Tibial nerve (tissue), 4 donors: ENCODE measurements at regions not wholly inside any gene's neighbourhood (a gene's known extent, or its start where the extent isn't known, plus 50 kb on each side); places are given as distances from the start of the nearest gene placed in this dataset.

ENCODE experiments used
- CTCF ChIP-seq, 5 experiments: fragments of 200-600 bp in 3 of 5; fragments of 450-650 bp in 2 of 5; sonication (generic) in 3 of 5; IDR thresholded peaks; one replicate each; pipeline ENCODE4 v1.5.1; 2016 to 2019; ENCODE audit warnings: antibody characterized with exemption in 5 of 5, mild to moderate bottlenecking in 3 of 5, moderate library complexity in 2 of 5
- EP300 ChIP-seq, 2 donors: sonication (generic); formaldehyde crosslinking; IDR thresholded peaks; one replicate each; pipeline ENCODE4 v1.6.1; 2017; ENCODE audit warnings: antibody characterized with exemption in 2 of 2, mild to moderate bottlenecking in 1 of 2
- POLR2A ChIP-seq, 2 donors: fragments of 450-650 bp; IDR thresholded peaks; one replicate each; pipeline ENCODE4 v1.6.1; 2017; ENCODE audit warnings: antibody characterized with exemption in 2 of 2, mild to moderate bottlenecking in 2 of 2, moderate library complexity in 2 of 2

DNA sequence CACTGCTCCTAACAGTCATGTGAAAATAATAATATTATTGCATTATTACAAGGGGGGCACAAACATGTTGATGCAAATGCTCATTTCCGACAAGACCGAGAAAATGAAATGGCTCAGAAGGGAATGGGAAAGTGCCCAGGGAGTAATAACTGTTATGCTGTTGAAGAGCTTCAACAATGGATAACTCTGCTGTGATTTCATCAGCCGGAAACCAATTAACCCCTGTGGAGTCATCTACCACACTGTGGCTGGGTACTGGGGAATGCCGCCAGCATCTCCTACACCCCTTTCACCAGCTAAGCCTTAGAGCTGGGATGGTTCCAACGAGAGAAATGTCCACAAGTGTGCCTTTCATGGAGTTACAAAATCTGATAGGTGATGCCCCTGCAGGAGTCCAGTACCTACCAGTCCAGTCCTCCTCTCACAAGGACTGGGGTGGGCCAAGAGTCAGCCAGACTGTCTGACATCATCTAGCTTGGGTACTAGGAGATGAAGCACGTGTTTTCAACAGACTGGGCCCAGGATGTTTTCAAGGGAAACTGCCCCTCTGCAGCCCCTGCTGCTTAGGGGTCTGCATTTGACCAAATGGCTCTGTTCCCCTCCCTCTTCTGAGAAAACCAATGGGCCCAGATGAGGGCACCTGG is 509.3 kb upstream of the CCDC196 start:
- TF ChIP-seq CTCF (IDR thresholded peaks at IDR 0.05) (no peak), EP300 (IDR thresholded peaks at IDR 0.05) (no peak), POLR2A (IDR thresholded peaks at IDR 0.05) (no peak)
